Mucosa of rectum (tissue), 2 donors: ENCODE measurements at regions not wholly inside any gene's neighbourhood (a gene's known extent, or its start where the extent isn't known, plus 50 kb on each side); places are given as distances from the start of the nearest gene placed in this dataset.

Source experiments
- H3K27ac ChIP-seq, 2 donors: one replicate each; pipeline ENCODE4 v1.7.0; 2013; ENCODE audit warnings: inconsistent platforms in 2 of 2, low read depth in 2 of 2, low read length in 2 of 2
- H3K27me3 ChIP-seq, 2 donors: one replicate each; pipeline ENCODE4 v1.7.0; 2013; ENCODE audit warnings: low read length in 2 of 2; ENCODE audit not compliant: control insufficient read depth in 2 of 2, insufficient read depth in 2 of 2
- H3K36me3 ChIP-seq, 2 donors: one replicate each; pipeline ENCODE4 v1.7.0; 2013; ENCODE audit warnings: low read length in 2 of 2; ENCODE audit not compliant: control insufficient read depth in 2 of 2, insufficient read depth in 2 of 2
- H3K4me1 ChIP-seq, 2 donors: one replicate each; pipeline ENCODE4 v1.7.0; 2013; ENCODE audit warnings: low read length in 2 of 2, mild to moderate bottlenecking in 1 of 2; ENCODE audit not compliant: control insufficient read depth in 2 of 2, insufficient read depth in 2 of 2
- H3K4me3 ChIP-seq, 2 donors: one replicate each; pipeline ENCODE4 v1.7.0; 2013; ENCODE audit warnings: low read length in 2 of 2
- H3K9ac ChIP-seq, 2 donors: one replicate each; pipeline ENCODE4 v1.7.0; 2013; ENCODE audit warnings: low read length in 2 of 2, low read depth in 1 of 2, mild to moderate bottlenecking in 1 of 2
- H3K9me3 ChIP-seq, 2 donors: one replicate each; pipeline ENCODE4 v1.7.0; 2013; ENCODE audit warnings: low read length in 2 of 2; ENCODE audit not compliant: control insufficient read depth in 2 of 2
- donor health status: healthy.
- donor health status: Normal muscosa, but diverticular disease.

- Histone ChIP-seq H3K27me3 (no peaks in the 10 kb centered on the region), H3K4me3 (no peak overlapping the region), H3K9ac (no peak overlapping the region), H3K9me3 (no peaks in the 10 kb centered on the region), H3K4me1 (no peaks in the 10 kb centered on the region), H3K27ac (no peak overlapping the region), H3K36me3 (no peaks in the 10 kb centered on the region)
Observed at GRCh38 chr5:7955476-7955875, 86.5 kb downstream of the MTRR start.

- Histone ChIP-seq H3K4me3 (no peak overlapping the region), H3K4me1 (no peaks in the 10 kb centered on the region), H3K9ac (no peak overlapping the region), H3K9me3 (no peaks in the 10 kb centered on the region), H3K27ac (no peak overlapping the region), H3K27me3 (no peaks in the 10 kb centered on the region), H3K36me3 (no peaks in the 10 kb centered on the region)
Observed at GRCh38 chr5:7957329-7957728, 88.4 kb downstream of the MTRR start.

- Histone ChIP-seq H3K36me3 (no peaks in the 10 kb centered on the region), H3K9me3 (no peaks in the 10 kb centered on the region), H3K4me1 (no peaks in the 10 kb centered on the region), H3K27ac (no peak overlapping the region), H3K27me3 (no peaks in the 10 kb centered on the region), H3K9ac (no peak overlapping the region), H3K4me3 (no peak overlapping the region)
Observed at GRCh38 chr5:7960142-7960541, 91.2 kb downstream of the MTRR start.

GRCh38 chr5:7961540-7961939 is 92.6 kb downstream of the MTRR start:
- no peak overlapping the region for H3K9ac ChIP-seq
- no peaks in the 10 kb centered on the region for H3K27me3 ChIP-seq
- H3K4me3 ChIP-seq: no peak overlapping the region
- H3K9me3 ChIP-seq: no peaks in the 10 kb centered on the region
- no peak overlapping the region for H3K27ac ChIP-seq
- no peaks in the 10 kb centered on the region for H3K36me3 ChIP-seq
- H3K4me1 ChIP-seq: no peaks in the 10 kb centered on the region

GRCh38 chr5:7970816-7971215 is 101.9 kb downstream of the MTRR start:
- Histone ChIP-seq H3K9me3 (no peaks in the 10 kb centered on the region), H3K27me3 (no peaks in the 10 kb centered on the region), H3K27ac (no peak overlapping the region), H3K36me3 (no peaks in the 10 kb centered on the region), H3K4me1 (no peaks in the 10 kb centered on the region), H3K4me3 (no peak overlapping the region), H3K9ac (no peak overlapping the region)

GRCh38 chr5:7976411-7977190 is 107.7 kb downstream of the MTRR start:
- Histone ChIP-seq H3K4me1 (no peaks in the 10 kb centered on the region), H3K9me3 (no peaks in the 10 kb centered on the region), H3K9ac (no peak overlapping the region), H3K36me3 (no peaks in the 10 kb centered on the region), H3K27me3 (no peaks in the 10 kb centered on the region), H3K4me3 (no peak overlapping the region), H3K27ac (no peak overlapping the region)

GRCh38 chr5:7978114-7978513 is 109.2 kb downstream of the MTRR start:
- Histone ChIP-seq H3K27me3 (no peaks in the 10 kb centered on the region), H3K4me3 (no peak overlapping the region), H3K9me3 (no peaks in the 10 kb centered on the region), H3K9ac (no peak overlapping the region), H3K36me3 (no peaks in the 10 kb centered on the region), H3K27ac (no peak overlapping the region), H3K4me1 (no peaks in the 10 kb centered on the region)

- no peaks in the 10 kb centered on the region for H3K27me3 ChIP-seq
- H3K9me3 ChIP-seq: no peaks in the 10 kb centered on the region
- no peak overlapping the region for H3K27ac ChIP-seq
- H3K4me3 ChIP-seq: no peak overlapping the region
- no peaks in the 10 kb centered on the region for H3K4me1 ChIP-seq
- H3K36me3 ChIP-seq: no peaks in the 10 kb centered on the region
- H3K9ac ChIP-seq: no peak overlapping the region
Observed at GRCh38 chr5:7978991-7979390, 110.0 kb downstream of the MTRR start.

- no peak overlapping the region for H3K27ac ChIP-seq
- H3K27me3 ChIP-seq: no peaks in the 10 kb centered on the region
- H3K9me3 ChIP-seq: no peaks in the 10 kb centered on the region
- no peaks in the 10 kb centered on the region for H3K36me3 ChIP-seq
- no peak overlapping the region for H3K4me3 ChIP-seq
- no peaks in the 10 kb centered on the region for H3K4me1 ChIP-seq
- H3K9ac ChIP-seq: no peak overlapping the region
Observed at GRCh38 chr5:7980881-7981280, 111.9 kb downstream of the MTRR start.

- no peaks in the 10 kb centered on the region for H3K36me3 ChIP-seq
- H3K9me3 ChIP-seq: no peaks in the 10 kb centered on the region
- H3K9ac ChIP-seq: no peak overlapping the region
- no peaks in the 10 kb centered on the region for H3K4me1 ChIP-seq
- no peak overlapping the region for H3K4me3 ChIP-seq
- no peak overlapping the region for H3K27ac ChIP-seq
- H3K27me3 ChIP-seq: no peaks in the 10 kb centered on the region
Observed at GRCh38 chr5:7983433-7983832, 114.5 kb downstream of the MTRR start.
